H9 (cell line): ENCODE measurements at regions not wholly inside any gene's neighbourhood (a gene's known extent, or its start where the extent isn't known, plus 50 kb on each side); places are given as distances from the start of the nearest gene placed in this dataset.
"Not testable (repeated sequence)": the region's sequence is repeated elsewhere in the genome, so short reads cannot be mapped to it uniquely, and the experiment has no call there.

Experiments used
- DNase-seq: peaks from one replicate; pipeline ENCODE4 v3.0.0-alpha.2; 2017
- H2AFZ ChIP-seq: one replicate; pipeline ENCODE4 v1.6.1; 2013; ENCODE audit warnings: mild to moderate bottlenecking, low read length, control low read depth, moderate library complexity
- H2AK5ac ChIP-seq: 2 replicates; pipeline ENCODE4 v1.6.1; 2013; ENCODE audit warnings: low read length, control low read depth, mixed read lengths; ENCODE audit not compliant: insufficient read length
- H2BK120ac ChIP-seq: one replicate; pipeline ENCODE4 v1.6.1; 2013; ENCODE audit warnings: low read depth, mild to moderate bottlenecking, low read length, control low read depth, inconsistent platforms; ENCODE audit not compliant: poor library complexity, severe bottlenecking
- H2BK12ac ChIP-seq: 2 replicates; pipeline ENCODE4 v1.6.1; 2013; ENCODE audit warnings: low read length, control low read depth, mixed read lengths, low read depth; ENCODE audit not compliant: insufficient read length
- H2BK15ac ChIP-seq: 2 replicates; pipeline ENCODE4 v1.6.1; 2013; ENCODE audit warnings: low read depth, low read length, control low read depth
- H2BK20ac ChIP-seq: one replicate; pipeline ENCODE4 v1.6.1; 2013; ENCODE audit warnings: low read depth, mild to moderate bottlenecking, low read length, control low read depth, inconsistent platforms; ENCODE audit not compliant: poor library complexity, severe bottlenecking
- H2BK5ac ChIP-seq: 2 replicates; pipeline ENCODE4 v1.6.1; 2013; ENCODE audit warnings: low read length, control low read depth, mixed read lengths; ENCODE audit not compliant: insufficient read length
- H3K14ac ChIP-seq: 2 replicates; pipeline ENCODE4 v1.6.1; 2013; ENCODE audit warnings: low read length, control low read depth; ENCODE audit not compliant: insufficient read depth
- H3K18ac ChIP-seq: 2 replicates; pipeline ENCODE4 v1.6.1; 2013; ENCODE audit warnings: low read depth, mild to moderate bottlenecking, mixed read lengths, low read length, control low read depth; ENCODE audit not compliant: insufficient read length
- H3K23ac ChIP-seq: 2 replicates; pipeline ENCODE4 v1.6.1; 2013; ENCODE audit warnings: low read length, control low read depth, mixed read lengths, low read depth; ENCODE audit not compliant: insufficient read length
- H3K23me2 ChIP-seq: 2 replicates; pipeline ENCODE4 v1.6.1; 2013; ENCODE audit warnings: low read depth, mild to moderate bottlenecking, mixed read lengths, low read length, control low read depth; ENCODE audit not compliant: insufficient read length, poor library complexity, severe bottlenecking
- H3K27ac ChIP-seq: 2 replicates; pipeline ENCODE4 v1.5.1; 2013; ENCODE audit warnings: low read length, control low read depth, mixed read lengths, low read depth; ENCODE audit not compliant: insufficient read length
- H3K27me3 ChIP-seq: 2 replicates; pipeline ENCODE4 v1.6.1; 2013; ENCODE audit warnings: low read length, control low read depth, inconsistent platforms; ENCODE audit not compliant: insufficient read depth
- H3K4ac ChIP-seq: 2 replicates; pipeline ENCODE4 v1.6.1; 2013; ENCODE audit warnings: low read depth, mild to moderate bottlenecking, control low read depth, inconsistent platforms, low read length, moderate library complexity
- H3K4me1 ChIP-seq: 2 replicates; pipeline ENCODE4 v1.6.1; 2013; ENCODE audit warnings: low read length, control low read depth, inconsistent platforms; ENCODE audit not compliant: insufficient read depth
- H3K4me2 ChIP-seq: 2 replicates; pipeline ENCODE4 v1.6.1; 2013; ENCODE audit warnings: low read length, control low read depth, mixed read lengths; ENCODE audit not compliant: insufficient read length, insufficient read depth
- H3K56ac ChIP-seq: 2 replicates; pipeline ENCODE4 v1.6.1; 2013; ENCODE audit warnings: low read depth, mild to moderate bottlenecking, mixed read lengths, low read length, control low read depth; ENCODE audit not compliant: insufficient read length
- H3K79me1 ChIP-seq: 2 replicates; pipeline ENCODE4 v1.6.1; 2013; ENCODE audit warnings: low read depth, mild to moderate bottlenecking, moderate library complexity, low read length, control low read depth, inconsistent platforms; ENCODE audit not compliant: insufficient read depth, poor library complexity, severe bottlenecking
- H3K79me2 ChIP-seq: 2 replicates; pipeline ENCODE4 v1.6.1; 2013; ENCODE audit warnings: low read length, control low read depth, inconsistent platforms; ENCODE audit not compliant: insufficient read depth
- H3K9ac ChIP-seq: 2 replicates; pipeline ENCODE4 v1.6.1; 2013; ENCODE audit warnings: low read length, control low read depth, mixed read lengths; ENCODE audit not compliant: insufficient read length; ENCODE audit errors: extremely low read depth
- H3K9me3 ChIP-seq: one replicate; pipeline ENCODE4 v1.6.1; 2013; ENCODE audit warnings: low read depth, low read length, inconsistent platforms; ENCODE audit not compliant: control insufficient read depth
- H3T11ph ChIP-seq: one replicate; pipeline ENCODE4 v1.6.1; 2013; ENCODE audit warnings: mild to moderate bottlenecking, low read length, control low read depth, inconsistent platforms
- H4K20me1 ChIP-seq: one replicate; pipeline ENCODE4 v1.6.1; 2013; ENCODE audit not compliant: control insufficient read depth, insufficient read length, insufficient read depth
- H4K5ac ChIP-seq: 2 replicates; pipeline ENCODE4 v1.6.1; 2013; ENCODE audit warnings: low read depth, mild to moderate bottlenecking, mixed read lengths, low read length, control low read depth; ENCODE audit not compliant: insufficient read length
- H4K8ac ChIP-seq: replicated peaks from 2 replicates; pipeline ENCODE4 v1.6.1; 2013; ENCODE audit warnings: low read length, control low read depth, mixed read lengths, low read depth; ENCODE audit not compliant: insufficient read length
- H4K91ac ChIP-seq: 2 replicates; pipeline ENCODE4 v1.6.1; 2013; ENCODE audit warnings: low read depth, mild to moderate bottlenecking, moderate library complexity, mixed read lengths, low read length, control low read depth; ENCODE audit not compliant: insufficient read length
- H3K27ac Mint-ChIP-seq, 3 experiments: 2 replicates in 2 of 3; 3 replicates in 1 of 3; pipeline ENCODE4 v1.8.0; 2020 to 2021; ENCODE audit warnings: mixed read lengths in 3 of 3, mild to moderate bottlenecking in 1 of 3, moderate library complexity in 1 of 3
- H3K27me3 Mint-ChIP-seq: 2 replicates; pipeline ENCODE4 v1.8.0; 2021; ENCODE audit warnings: low read depth, mild to moderate bottlenecking, moderate library complexity, mixed read lengths
- H3K36me3 Mint-ChIP-seq, 3 experiments: 2 replicates in 2 of 3; 3 replicates in 1 of 3; pipeline ENCODE4 v1.8.0; 2020 to 2021; ENCODE audit warnings: low read depth in 3 of 3, mixed read lengths in 3 of 3; ENCODE audit not compliant: insufficient read depth in 1 of 3
- H3K4me1 Mint-ChIP-seq, 2 experiments: 2 replicates each; pipeline ENCODE4 v1.8.0; 2020; ENCODE audit warnings: mixed read lengths in 2 of 2
- H3K4me3 Mint-ChIP-seq, 2 experiments: 2 replicates in 1 of 2; 3 replicates in 1 of 2; pipeline ENCODE4 v1.8.0; 2020 to 2021; ENCODE audit warnings: mild to moderate bottlenecking in 2 of 2, mixed read lengths in 2 of 2, moderate library complexity in 1 of 2
- H3K9me3 Mint-ChIP-seq, 2 experiments: 2 replicates in 1 of 2; 3 replicates in 1 of 2; pipeline ENCODE4 v1.8.0; 2020; ENCODE audit warnings: mild to moderate bottlenecking in 2 of 2, mixed read lengths in 2 of 2, moderate library complexity in 1 of 2
- CTCF ChIP-seq: fragments of 200-600 bp; sonication (generic); conservative IDR thresholded peaks from 3 replicates; pipeline ENCODE4 v1.8.0; 2021; ENCODE audit warnings: antibody characterized with exemption, mild to moderate bottlenecking
- WGBS: extraction: QIAGEN DNeasy Blood & Tissue Kit; methylation state at CpG from one replicate; pipeline ENCODE4 v1.1.7; 2013; ENCODE audit warnings: missing lambda C conversion rate, low lambda C conversion rate, mixed read lengths; ENCODE audit not compliant: insufficient read length; ENCODE audit errors: extremely low coverage; 5-methylcytosine and 5-hydroxymethylcytosine counted together

DNA sequence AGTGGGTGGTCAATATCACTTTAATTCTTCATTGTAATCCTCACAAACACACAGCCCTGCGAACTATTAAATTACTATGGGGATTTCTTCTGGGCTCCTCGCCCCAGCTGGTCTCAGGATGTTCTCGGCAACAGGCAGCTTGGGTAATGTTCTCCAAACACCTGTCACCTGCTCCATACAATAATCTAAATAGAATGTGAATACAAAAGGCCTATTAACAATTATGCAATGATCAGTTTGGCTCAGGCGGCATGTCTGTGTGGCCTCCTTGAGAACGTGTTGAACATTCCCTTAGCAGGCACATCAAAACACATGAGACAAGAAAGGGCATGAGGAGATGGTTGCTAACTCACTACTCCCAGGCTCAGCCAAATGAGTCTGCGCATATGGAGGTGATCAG is 158.6 kb upstream of the KBTBD8 start:
- no peaks in the 10 kb centered on the region for H3K79me1 ChIP-seq
- no peaks in the 10 kb centered on the region for H3K79me2 ChIP-seq
- H3K4me1 ChIP-seq: no peaks in the 10 kb centered on the region
- H4K91ac ChIP-seq: no peak overlapping the region
- H3K27me3 ChIP-seq: no peaks in the 10 kb centered on the region
- Mint-ChIP-seq H3K36me3 (peaks cover 0 to 11% (median 0%) of the 10 kb centered on the region in 3 experiments; a peak in 2 of 7 replicates), H3K9me3 (peaks cover 5 to 11% of the 10 kb centered on the region in 2 experiments; a peak in 4 of 5 replicates), H3K27me3 (no peaks in the 10 kb centered on the region), H3K4me3 (no peak overlapping the region), H3K4me1 (peaks cover 8 to 13% of the 10 kb centered on the region in 2 experiments), H3K27ac (no peak overlapping the region)
- no peak overlapping the region for H2BK5ac ChIP-seq
- H4K8ac ChIP-seq: no peak overlapping the region
- no peak overlapping the region for H3K9ac ChIP-seq
- H3K14ac ChIP-seq: no peak overlapping the region
- H4K5ac ChIP-seq: no peak overlapping the region
- no CpG with 5 or more reads among the region's 6 CpGs for WGBS
- no peak overlapping the region for H2AK5ac ChIP-seq
- no peak overlapping the region for H2BK15ac ChIP-seq
- H3K27ac ChIP-seq: no peak overlapping the region
- no peak overlapping the region for H3K56ac ChIP-seq
- H3K4ac ChIP-seq: no peak overlapping the region
- H3K23ac ChIP-seq: no peak overlapping the region
- no peak overlapping the region for H2BK12ac ChIP-seq
- no peak overlapping the region for H2BK120ac ChIP-seq
- no peak overlapping the region for H2BK20ac ChIP-seq
- no peaks in the 10 kb centered on the region for H4K20me1 ChIP-seq
- no peaks in the 10 kb centered on the region for H3K23me2 ChIP-seq
- H3K9me3 ChIP-seq: no peaks in the 10 kb centered on the region
- H2AFZ ChIP-seq: no peak overlapping the region
- no peak overlapping the region for H3T11ph ChIP-seq
- DNase-seq: no peak
- no peak for TF ChIP-seq CTCF
- no peak overlapping the region for H3K4me2 ChIP-seq
- H3K18ac ChIP-seq: no peak overlapping the region

DNA sequence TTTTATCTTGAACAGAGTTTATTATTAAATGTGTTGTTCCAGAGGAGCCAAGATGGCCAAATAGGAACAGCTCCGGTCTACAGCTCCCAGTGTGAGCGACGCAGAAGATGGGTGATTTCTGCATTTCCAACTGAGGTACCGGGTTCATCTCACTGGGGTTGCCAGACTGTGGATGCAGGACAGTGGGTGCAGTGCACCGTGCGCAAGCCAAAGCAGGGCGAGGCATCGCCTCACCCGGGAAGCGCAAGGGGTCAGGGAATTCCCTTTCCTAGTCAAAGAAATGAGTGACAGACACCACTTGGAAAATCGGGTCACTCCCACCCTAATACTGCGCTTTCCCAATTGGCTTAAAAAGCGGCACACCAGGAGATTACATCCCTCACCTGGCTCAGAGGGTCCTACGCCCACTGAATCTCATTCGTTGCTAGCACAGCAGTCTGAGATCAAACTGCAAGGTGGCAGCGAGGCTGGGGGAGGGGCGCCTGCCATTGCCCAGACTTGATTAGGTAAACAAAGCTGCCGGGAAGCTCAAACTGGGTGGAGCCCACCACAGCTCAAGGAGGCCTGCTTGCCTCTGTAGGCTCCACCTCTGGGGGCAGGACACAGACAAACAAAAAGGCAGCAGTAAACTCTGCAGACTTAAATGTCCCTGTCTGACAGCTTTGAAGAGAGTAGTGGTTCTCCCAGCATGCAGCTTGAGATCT is 155.2 kb upstream of the KBTBD8 start:
- not testable (repeated sequence) for H3K79me2 ChIP-seq, H2AFZ ChIP-seq, H2BK12ac ChIP-seq, H3K27ac ChIP-seq, H3K18ac ChIP-seq, H3K79me1 ChIP-seq, H3K23ac ChIP-seq, H2AK5ac ChIP-seq, H3K9me3 ChIP-seq, H4K5ac ChIP-seq, H4K8ac ChIP-seq, H3K4ac ChIP-seq, H3K27me3 ChIP-seq, H3K9ac ChIP-seq, H2BK120ac ChIP-seq, H3K56ac ChIP-seq, H3T11ph ChIP-seq, H2BK5ac ChIP-seq, H3K14ac ChIP-seq, H4K91ac ChIP-seq, DNase-seq, H3K23me2 ChIP-seq, H2BK20ac ChIP-seq, H2BK15ac ChIP-seq, H3K4me1 ChIP-seq, H4K20me1 ChIP-seq, H3K4me2 ChIP-seq, H3K27ac Mint-ChIP-seq, H3K27me3 Mint-ChIP-seq
- Mint-ChIP-seq H3K36me3 (peaks cover 2 to 21% (median 7%) of the 10 kb centered on the region in 3 experiments; a peak in 6 of 7 replicates), H3K4me1 (peaks cover 8 to 13% of the 10 kb centered on the region in 2 experiments), H3K9me3 (peaks cover 20% of the 10 kb centered on the region in 2 experiments), H3K4me3 (peak overlapping the region in 1 of 2 experiments; percentile 47; a peak in 2 of 5 replicates)
- WGBS: no CpG with 5 or more reads among the region's 18 CpGs
